Fibroblast of pulmonary artery (primary cell): ENCODE measurements at regions not wholly inside any gene's neighbourhood (a gene's known extent, or its start where the extent isn't known, plus 50 kb on each side); places are given as distances from the start of the nearest gene placed in this dataset.

Experiments
- DNase-seq: peaks from one replicate; pipeline ENCODE4 v3.0.0-alpha.2; 2010; ENCODE audit warnings: low read depth
- H3K4me3 ChIP-seq: replicated peaks from 2 replicates; pipeline ENCODE4 v1.5.1; 2011; ENCODE audit warnings: low read depth, mild to moderate bottlenecking, control low read depth, low read length, moderate library complexity
- CTCF ChIP-seq: IDR thresholded peaks from 2 replicates; pipeline ENCODE4 v1.5.1; 2011; ENCODE audit warnings: mild to moderate bottlenecking, control low read depth, low read length, inconsistent platforms; ENCODE audit errors: missing control alignments

- no peak for DNase-seq
- H3K4me3 ChIP-seq = no peak overlapping the region
- TF ChIP-seq CTCF = no peak
Observed at GRCh38 chr12:45128637-45129036, 77.7 kb upstream of the DBX2 start.

- H3K4me3 ChIP-seq = no peak overlapping the region
- peak; percentile 79 for TF ChIP-seq CTCF
- peak; percentile 79 for DNase-seq
Observed at GRCh38 chr12:45130881-45131281, 80.0 kb upstream of the DBX2 start.

GRCh38 chr12:45131506-45131905 lies 80.6 kb upstream of the DBX2 start:
- no peak overlapping the region for H3K4me3 ChIP-seq
- no peak for DNase-seq
- TF ChIP-seq CTCF = no peak

- no peak for DNase-seq
- no peak for TF ChIP-seq CTCF
- no peak overlapping the region for H3K4me3 ChIP-seq
Observed at GRCh38 chr12:45138609-45139008, 77.3 kb upstream of the ANO6 start.

GRCh38 chr12:45148006-45148405 lies 67.9 kb upstream of the ANO6 start:
- no peak for TF ChIP-seq CTCF
- no peak for DNase-seq

GRCh38 chr12:45148619-45149018 lies 67.3 kb upstream of the ANO6 start:
- no peak for DNase-seq
- no peak overlapping the region for H3K4me3 ChIP-seq
- no peak for TF ChIP-seq CTCF

More at GRCh38 chr12:45148006-45148405, 67.9 kb upstream of the ANO6 start:
- H3K4me3 ChIP-seq = no peak overlapping the region

GRCh38 chr12:45165284-45165683 lies 50.6 kb upstream of the ANO6 start:
- no peak overlapping the region for H3K4me3 ChIP-seq
- TF ChIP-seq CTCF = no peak
- no peak for DNase-seq
